ENCODE measurements at regions not wholly inside any gene's neighbourhood (a gene's known extent, or its start where the extent isn't known, plus 50 kb on each side); places are given as distances from the start of the nearest gene placed in this dataset.

DNA sequence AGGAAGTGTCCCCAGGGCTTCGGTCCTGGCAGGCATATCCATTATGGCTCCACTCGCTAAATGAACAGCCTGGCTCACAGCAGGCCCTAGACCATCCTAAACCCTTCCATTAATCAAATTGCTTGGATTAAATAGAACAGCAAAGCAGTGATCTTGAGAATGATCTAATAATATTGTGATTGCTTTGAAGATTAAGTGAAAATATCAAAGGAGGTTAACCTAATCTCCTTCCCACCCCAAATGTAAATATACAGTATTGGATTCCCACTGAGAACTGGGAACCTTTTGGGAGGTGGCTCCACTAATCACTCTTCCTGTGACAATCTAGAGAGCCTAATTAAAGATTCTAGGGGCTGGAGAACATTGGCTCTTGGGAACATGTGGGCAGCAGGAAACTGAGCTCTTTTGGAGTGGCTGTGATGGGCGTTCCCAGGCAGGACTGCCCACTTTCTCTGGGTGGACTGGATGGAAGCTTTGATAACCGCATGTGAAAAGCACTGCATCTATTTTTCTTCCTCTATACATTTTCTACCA is 68.3 kb upstream of the FRMD1 start:
- no peak overlapping the region for H4K5ac ChIP-seq (ENCODE audit: low read length)
- H3K23ac ChIP-seq (ENCODE audit: low read length), result no peak overlapping the region
- H3K4ac ChIP-seq (ENCODE audit: low read depth, low read length), result no peak overlapping the region
- H3K79me2 ChIP-seq (ENCODE audit: control insufficient read depth, insufficient read depth, low read length), result no peaks in the 10 kb centered on the region
- H3K79me1 ChIP-seq (ENCODE audit: low read length), result no peaks in the 10 kb centered on the region
- no peak overlapping the region for H3K4me3 ChIP-seq (ENCODE audit: low read length)
- H3K27ac ChIP-seq (ENCODE audit: low read depth, low read length), result no peak overlapping the region
- no peaks in the 10 kb centered on the region for H3K36me3 ChIP-seq (ENCODE audit: control insufficient read depth, insufficient read depth, low read length)
- no peak overlapping the region for H2BK5ac ChIP-seq (ENCODE audit: low read length)
- no peak overlapping the region for H4K8ac ChIP-seq (ENCODE audit: low read depth, low read length)
- H2BK15ac ChIP-seq (replicated peaks; ENCODE audit: low read depth), result no peak overlapping the region
- H3K9ac ChIP-seq (ENCODE audit: low read length), result no peak overlapping the region
- H3K4me2 ChIP-seq (ENCODE audit: low read length), result no peak overlapping the region
- H2AK5ac ChIP-seq (ENCODE audit: low read length), result no peak overlapping the region
- no CpG with 5 or more reads among the region's 4 CpGs for WGBS (ENCODE audit: extremely low coverage, insufficient coverage, low lambda C conversion rate)
- no peaks in the 10 kb centered on the region for H3K27me3 ChIP-seq (ENCODE audit: insufficient read depth, low read length, poor library complexity)
- peak; percentile 59 for DNase-seq
- H3K56ac ChIP-seq (ENCODE audit: low read length), result no peak overlapping the region
- H3K4me1 ChIP-seq (ENCODE audit: control insufficient read depth, low read depth, low read length), result no peaks in the 10 kb centered on the region
- no peak overlapping the region for H2BK120ac ChIP-seq (ENCODE audit: low read depth, low read length)
- no peak overlapping the region for H3K18ac ChIP-seq (ENCODE audit: low read length)

DNA sequence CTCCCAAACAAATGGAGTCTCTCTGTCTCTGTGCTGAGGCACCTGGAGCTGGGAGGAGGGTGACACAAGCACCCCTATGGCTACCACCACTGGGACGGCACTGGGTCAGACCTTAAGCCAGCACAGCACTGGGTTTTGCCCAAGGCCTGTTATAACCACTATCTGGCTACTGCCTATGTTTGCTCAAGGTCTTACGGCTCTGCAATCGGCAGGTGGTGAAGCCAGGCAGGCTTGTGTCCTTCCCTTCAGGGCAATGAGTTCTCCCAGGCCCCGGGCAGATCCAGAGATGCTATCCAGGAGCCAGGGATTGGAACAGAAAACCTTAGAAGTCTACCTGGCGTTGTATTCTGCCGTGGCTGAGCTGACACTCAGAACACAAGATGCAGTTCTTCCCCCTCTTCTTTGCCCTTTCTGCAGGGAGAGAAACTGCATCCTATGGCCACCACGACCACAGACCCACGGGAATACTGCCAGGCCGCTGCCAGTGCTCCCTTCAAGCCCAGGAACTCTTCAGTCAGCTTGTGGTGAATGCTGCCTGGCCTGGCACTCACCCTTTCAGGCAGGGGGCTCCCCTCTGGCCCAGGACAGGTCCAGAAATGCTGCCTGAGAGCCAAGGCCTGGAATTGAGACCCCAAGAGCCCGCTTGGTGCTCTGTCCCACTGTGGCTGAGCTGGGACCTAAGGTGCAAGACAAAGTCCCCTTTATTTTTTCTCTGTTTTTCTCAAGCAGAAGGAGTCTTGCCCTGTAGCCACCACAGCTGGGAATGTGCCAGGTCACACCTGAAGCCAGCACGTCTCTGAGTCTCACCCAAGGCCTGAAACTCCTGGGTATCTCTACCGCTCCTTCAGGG is 67.0 kb upstream of the FRMD1 start:
- Histone ChIP-seq H3K9ac (ENCODE audit: low read length) (no peak overlapping the region), H3K79me2 (ENCODE audit: control insufficient read depth, insufficient read depth, low read length) (no peaks in the 10 kb centered on the region), H3K79me1 (ENCODE audit: low read length) (no peaks in the 10 kb centered on the region), H2BK15ac (replicated peaks; ENCODE audit: low read depth) (no peak overlapping the region), H3K4me2 (ENCODE audit: low read length) (no peak overlapping the region), H3K4ac (ENCODE audit: low read depth, low read length) (no peak overlapping the region), H3K23ac (ENCODE audit: low read length) (no peak overlapping the region), H3K36me3 (ENCODE audit: control insufficient read depth, insufficient read depth, low read length) (no peaks in the 10 kb centered on the region), H3K4me3 (ENCODE audit: low read length) (no peak overlapping the region), H4K5ac (ENCODE audit: low read length) (no peak overlapping the region), H2BK120ac (ENCODE audit: low read depth, low read length) (no peak overlapping the region), H3K18ac (ENCODE audit: low read length) (no peak overlapping the region), H3K4me1 (ENCODE audit: control insufficient read depth, low read depth, low read length) (no peaks in the 10 kb centered on the region), H2BK5ac (ENCODE audit: low read length) (no peak overlapping the region), H4K8ac (ENCODE audit: low read depth, low read length) (no peak overlapping the region), H3K56ac (ENCODE audit: low read length) (no peak overlapping the region), H3K27ac (ENCODE audit: low read depth, low read length) (no peak overlapping the region), H3K27me3 (ENCODE audit: insufficient read depth, low read length, poor library complexity) (no peaks in the 10 kb centered on the region), H2AK5ac (ENCODE audit: low read length) (no peak overlapping the region)
- WGBS (ENCODE audit: extremely low coverage, insufficient coverage, low lambda C conversion rate), result no CpG with 5 or more reads among the region's 12 CpGs
- DNase-seq, result no peak

DNA sequence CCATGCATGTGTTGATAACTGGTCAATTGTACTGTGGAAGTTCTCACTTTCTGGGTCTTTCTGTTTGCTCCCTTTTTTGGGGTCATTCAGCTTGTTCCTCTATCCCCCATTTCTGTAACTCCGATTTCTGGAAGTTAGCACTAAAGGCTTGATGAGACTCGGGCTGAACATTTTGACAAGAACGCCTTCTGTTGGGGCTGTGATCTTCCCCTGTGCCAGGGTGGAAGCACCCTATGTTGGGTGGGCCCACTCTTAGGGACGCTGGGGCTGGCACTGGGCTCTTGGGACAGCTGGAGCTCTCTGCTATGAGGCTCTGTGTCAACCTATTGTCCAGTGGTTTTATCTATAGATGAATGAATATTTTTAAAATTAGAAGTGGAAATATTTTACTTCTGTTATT is 60.1 kb upstream of the FRMD1 start:
- no peak overlapping the region for H3K56ac ChIP-seq (ENCODE audit: low read length)
- H3K4me1 ChIP-seq (ENCODE audit: control insufficient read depth, low read depth, low read length), result no peaks in the 10 kb centered on the region
- no peak overlapping the region for H2BK5ac ChIP-seq (ENCODE audit: low read length)
- no CpG with 5 or more reads among the region's 4 CpGs for WGBS (ENCODE audit: extremely low coverage, insufficient coverage, low lambda C conversion rate)
- H3K23ac ChIP-seq (ENCODE audit: low read length), result no peak overlapping the region
- H3K27ac ChIP-seq (ENCODE audit: low read depth, low read length), result no peak overlapping the region
- no peaks in the 10 kb centered on the region for H3K79me2 ChIP-seq (ENCODE audit: control insufficient read depth, insufficient read depth, low read length)
- H3K9ac ChIP-seq (ENCODE audit: low read length), result no peak overlapping the region
- H2BK120ac ChIP-seq (ENCODE audit: low read depth, low read length), result no peak overlapping the region
- no peak overlapping the region for H3K4me2 ChIP-seq (ENCODE audit: low read length)
- H3K79me1 ChIP-seq (ENCODE audit: low read length), result no peaks in the 10 kb centered on the region
- H3K36me3 ChIP-seq (ENCODE audit: control insufficient read depth, insufficient read depth, low read length), result no peaks in the 10 kb centered on the region
- no peak overlapping the region for H3K4ac ChIP-seq (ENCODE audit: low read depth, low read length)
- no peak overlapping the region for H4K5ac ChIP-seq (ENCODE audit: low read length)
- no peak overlapping the region for H3K4me3 ChIP-seq (ENCODE audit: low read length)
- H2BK15ac ChIP-seq (replicated peaks; ENCODE audit: low read depth), result no peak overlapping the region
- no peak overlapping the region for H4K8ac ChIP-seq (ENCODE audit: low read depth, low read length)
- H2AK5ac ChIP-seq (ENCODE audit: low read length), result no peak overlapping the region
- H3K18ac ChIP-seq (ENCODE audit: low read length), result no peak overlapping the region
- no peak for DNase-seq
- H3K27me3 ChIP-seq (ENCODE audit: insufficient read depth, low read length, poor library complexity), result no peaks in the 10 kb centered on the region

DNA sequence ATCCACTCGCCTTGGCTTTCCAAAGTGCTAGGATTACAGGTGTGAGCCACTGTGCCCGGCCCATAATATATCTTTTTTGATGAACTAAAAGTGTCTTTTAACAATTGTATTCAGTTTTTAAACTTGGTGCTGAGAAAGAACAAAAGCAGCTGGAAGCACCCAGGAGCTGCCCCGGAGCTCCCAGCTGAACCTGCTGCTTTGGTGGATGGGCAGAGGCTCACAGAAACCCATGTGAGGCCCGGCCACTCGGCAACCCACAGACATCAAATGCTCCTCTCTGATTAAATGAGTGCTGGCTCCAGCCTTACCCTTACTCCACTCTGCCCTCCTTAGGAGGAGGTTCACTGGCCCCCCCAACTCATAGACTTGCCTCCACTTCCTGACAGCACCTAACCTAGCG is 59.4 kb upstream of the FRMD1 start:
- Histone ChIP-seq H3K4me1 (ENCODE audit: control insufficient read depth, low read depth, low read length) (no peaks in the 10 kb centered on the region), H3K36me3 (ENCODE audit: control insufficient read depth, insufficient read depth, low read length) (no peaks in the 10 kb centered on the region), H4K8ac (ENCODE audit: low read depth, low read length) (no peak overlapping the region), H3K23ac (ENCODE audit: low read length) (no peak overlapping the region), H2BK15ac (replicated peaks; ENCODE audit: low read depth) (no peak overlapping the region), H3K18ac (ENCODE audit: low read length) (no peak overlapping the region), H3K4me2 (ENCODE audit: low read length) (no peak overlapping the region), H2BK5ac (ENCODE audit: low read length) (no peak overlapping the region), H3K79me1 (ENCODE audit: low read length) (no peaks in the 10 kb centered on the region), H3K4ac (ENCODE audit: low read depth, low read length) (no peak overlapping the region), H3K9ac (ENCODE audit: low read length) (no peak overlapping the region), H4K5ac (ENCODE audit: low read length) (no peak overlapping the region), H3K56ac (ENCODE audit: low read length) (no peak overlapping the region), H2AK5ac (ENCODE audit: low read length) (no peak overlapping the region), H3K27me3 (ENCODE audit: insufficient read depth, low read length, poor library complexity) (no peaks in the 10 kb centered on the region), H2BK120ac (ENCODE audit: low read depth, low read length) (no peak overlapping the region), H3K79me2 (ENCODE audit: control insufficient read depth, insufficient read depth, low read length) (no peaks in the 10 kb centered on the region), H3K4me3 (ENCODE audit: low read length) (no peak overlapping the region), H3K27ac (ENCODE audit: low read depth, low read length) (no peak overlapping the region)
- no CpG with 5 or more reads among the region's 6 CpGs for WGBS (ENCODE audit: extremely low coverage, insufficient coverage, low lambda C conversion rate)
- DNase-seq, result no peak

DNA sequence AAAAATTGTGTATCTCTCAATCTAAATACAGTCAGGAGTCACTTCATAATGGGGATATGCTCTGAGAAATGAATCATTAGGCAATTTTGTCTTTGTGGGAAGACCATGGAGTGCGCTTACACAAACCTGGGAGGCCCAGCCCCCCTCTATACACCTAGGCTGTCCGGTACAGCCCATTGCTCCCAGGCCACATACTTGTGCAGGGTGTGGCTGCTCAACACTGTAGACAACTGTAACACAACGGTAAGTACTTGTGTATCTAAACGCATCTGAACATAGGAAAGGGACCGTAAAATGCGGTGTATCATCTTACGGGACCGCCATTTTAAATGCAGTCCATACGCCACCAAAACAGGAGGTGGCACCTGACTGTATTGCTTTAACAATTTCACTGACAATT is 58.0 kb upstream of the FRMD1 start:
- WGBS (ENCODE audit: extremely low coverage, insufficient coverage, low lambda C conversion rate), result no CpG with 5 or more reads among the region's 9 CpGs
- Histone ChIP-seq H3K4me3 (ENCODE audit: low read length) (no peak overlapping the region), H2BK5ac (ENCODE audit: low read length) (no peak overlapping the region), H3K18ac (ENCODE audit: low read length) (no peak overlapping the region), H2BK120ac (ENCODE audit: low read depth, low read length) (no peak overlapping the region), H3K27me3 (ENCODE audit: insufficient read depth, low read length, poor library complexity) (no peaks in the 10 kb centered on the region), H3K4ac (ENCODE audit: low read depth, low read length) (no peak overlapping the region), H3K4me1 (ENCODE audit: control insufficient read depth, low read depth, low read length) (peaks cover 5% of the 10 kb centered on the region), H3K79me1 (ENCODE audit: low read length) (no peaks in the 10 kb centered on the region), H3K27ac (ENCODE audit: low read depth, low read length) (no peak overlapping the region), H3K9ac (ENCODE audit: low read length) (no peak overlapping the region), H2AK5ac (ENCODE audit: low read length) (no peak overlapping the region), H4K8ac (ENCODE audit: low read depth, low read length) (no peak overlapping the region), H3K79me2 (ENCODE audit: control insufficient read depth, insufficient read depth, low read length) (no peaks in the 10 kb centered on the region), H4K5ac (ENCODE audit: low read length) (no peak overlapping the region), H3K23ac (ENCODE audit: low read length) (no peak overlapping the region), H2BK15ac (replicated peaks; ENCODE audit: low read depth) (no peak overlapping the region), H3K4me2 (ENCODE audit: low read length) (no peak overlapping the region), H3K36me3 (ENCODE audit: control insufficient read depth, insufficient read depth, low read length) (no peaks in the 10 kb centered on the region), H3K56ac (ENCODE audit: low read length) (no peak overlapping the region)
- no peak for DNase-seq

DNA sequence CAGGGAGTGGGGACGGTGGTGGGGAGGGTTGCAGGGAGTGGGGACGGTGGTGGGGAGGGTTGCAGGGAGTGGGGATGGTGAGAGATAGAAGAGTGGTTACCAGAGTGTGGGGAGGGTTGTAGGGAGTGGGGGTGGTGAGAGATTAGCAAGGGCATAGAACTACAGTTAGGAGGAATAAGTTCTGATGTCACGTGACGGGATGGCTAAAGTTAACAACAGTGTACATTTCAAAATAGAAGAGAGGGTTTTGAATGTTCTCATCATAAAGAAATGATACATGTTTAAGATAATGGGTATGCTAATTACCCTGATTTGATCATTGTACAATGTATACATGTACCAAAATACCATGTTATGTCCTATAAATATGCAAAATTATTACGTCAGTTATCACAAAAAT is 57.6 kb upstream of the FRMD1 start:
- no peak overlapping the region for H3K4me3 ChIP-seq (ENCODE audit: low read length)
- H4K8ac ChIP-seq (ENCODE audit: low read depth, low read length), result no peak overlapping the region
- no peak overlapping the region for H3K9ac ChIP-seq (ENCODE audit: low read length)
- H3K27me3 ChIP-seq (ENCODE audit: insufficient read depth, low read length, poor library complexity), result no peaks in the 10 kb centered on the region
- no peak overlapping the region for H3K4me2 ChIP-seq (ENCODE audit: low read length)
- whole genome bisulfite sequencing (ENCODE audit: extremely low coverage, insufficient coverage, low lambda C conversion rate), result no CpG with 5 or more reads among the region's 5 CpGs
- no peak overlapping the region for H2BK120ac ChIP-seq (ENCODE audit: low read depth, low read length)
- H3K4me1 ChIP-seq (ENCODE audit: control insufficient read depth, low read depth, low read length), result peaks cover 8% of the 10 kb centered on the region
- H3K56ac ChIP-seq (ENCODE audit: low read length), result no peak overlapping the region
- H3K18ac ChIP-seq (ENCODE audit: low read length), result no peak overlapping the region
- H3K23ac ChIP-seq (ENCODE audit: low read length), result no peak overlapping the region
- H3K27ac ChIP-seq (ENCODE audit: low read depth, low read length), result no peak overlapping the region
- no peak overlapping the region for H3K4ac ChIP-seq (ENCODE audit: low read depth, low read length)
- H3K36me3 ChIP-seq (ENCODE audit: control insufficient read depth, insufficient read depth, low read length), result no peaks in the 10 kb centered on the region
- no peak overlapping the region for H2AK5ac ChIP-seq (ENCODE audit: low read length)
- H2BK5ac ChIP-seq (ENCODE audit: low read length), result no peak overlapping the region
- no peaks in the 10 kb centered on the region for H3K79me1 ChIP-seq (ENCODE audit: low read length)
- no peak for DNase-seq
- no peaks in the 10 kb centered on the region for H3K79me2 ChIP-seq (ENCODE audit: control insufficient read depth, insufficient read depth, low read length)
- no peak overlapping the region for H2BK15ac ChIP-seq (replicated peaks; ENCODE audit: low read depth)
- H4K5ac ChIP-seq (ENCODE audit: low read length), result no peak overlapping the region

Data from mesendoderm (in vitro differentiated cells).